HFFc6 (cell line): ENCODE measurements at regions not wholly inside any gene's neighbourhood (a gene's known extent, or its start where the extent isn't known, plus 50 kb on each side); places are given as distances from the start of the nearest gene placed in this dataset.

Source experiments
- DNase-seq: peaks from one replicate; pipeline ENCODE4 v3.0.0-alpha.2; 2018
- H3K27ac Mint-ChIP-seq: 2 replicates; pipeline ENCODE4 v1.8.0; 2020; ENCODE audit warnings: mild to moderate bottlenecking, mixed read lengths
- H3K27me3 Mint-ChIP-seq: 2 replicates; pipeline ENCODE4 v1.8.0; 2021; ENCODE audit warnings: mild to moderate bottlenecking, moderate library complexity, mixed read lengths; ENCODE audit not compliant: insufficient read depth
- H3K36me3 Mint-ChIP-seq: 2 replicates; pipeline ENCODE4 v1.8.0; 2021; ENCODE audit warnings: low read depth, mixed read lengths
- H3K4me1 Mint-ChIP-seq: 2 replicates; pipeline ENCODE4 v1.8.0; 2020; ENCODE audit warnings: low read depth, mixed read lengths
- H3K4me3 Mint-ChIP-seq: 2 replicates; pipeline ENCODE4 v1.8.0; 2020; ENCODE audit warnings: mild to moderate bottlenecking, moderate library complexity, mixed read lengths
- H3K9me3 Mint-ChIP-seq: 2 replicates; pipeline ENCODE4 v1.8.0; 2020; ENCODE audit warnings: mild to moderate bottlenecking, mixed read lengths
- TF ChIP-seq, protein P1 (sequence below): fragments of 200-600 bp; sonication (generic); IDR thresholded peaks from 2 replicates; pipeline ENCODE4 v1.5.0; 2021; ENCODE audit warnings: antibody characterized with exemption, mild to moderate bottlenecking

DNA sequence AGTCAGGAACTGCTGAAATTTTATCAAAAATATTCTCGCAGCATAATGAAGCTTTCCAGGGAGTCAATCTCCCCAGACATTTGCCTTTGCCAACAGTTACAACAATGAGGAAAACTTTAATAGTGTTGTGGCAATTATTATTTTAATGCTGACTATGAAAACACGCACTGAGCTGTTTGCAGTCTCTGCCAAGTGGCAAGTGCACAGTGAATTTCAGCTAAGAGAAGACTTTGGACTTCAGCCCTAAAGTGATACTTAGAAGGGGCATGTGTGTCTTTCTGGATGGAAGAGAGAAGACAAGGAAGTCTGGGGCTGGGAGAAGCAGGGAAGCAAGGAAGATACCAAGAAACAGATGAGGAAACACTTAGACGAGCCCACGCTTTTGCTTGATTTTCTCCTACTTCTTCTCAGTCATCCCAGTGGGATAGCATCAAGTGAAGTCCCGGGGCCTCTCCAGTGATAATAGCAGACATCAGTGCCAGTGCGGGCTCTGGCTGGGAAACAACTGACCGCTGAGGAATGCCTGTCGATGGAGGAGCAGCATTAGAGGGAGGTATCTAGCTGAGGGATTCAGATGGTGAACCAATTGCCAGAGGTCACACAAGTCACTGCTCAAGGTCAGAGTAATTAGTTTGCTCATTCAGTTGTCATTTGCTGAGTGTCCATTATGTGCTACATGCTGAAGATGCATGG lies 196.3 kb downstream of the TTLL7 start:
- DNase-seq, result no peak
- TF ChIP-seq, protein P1, sequence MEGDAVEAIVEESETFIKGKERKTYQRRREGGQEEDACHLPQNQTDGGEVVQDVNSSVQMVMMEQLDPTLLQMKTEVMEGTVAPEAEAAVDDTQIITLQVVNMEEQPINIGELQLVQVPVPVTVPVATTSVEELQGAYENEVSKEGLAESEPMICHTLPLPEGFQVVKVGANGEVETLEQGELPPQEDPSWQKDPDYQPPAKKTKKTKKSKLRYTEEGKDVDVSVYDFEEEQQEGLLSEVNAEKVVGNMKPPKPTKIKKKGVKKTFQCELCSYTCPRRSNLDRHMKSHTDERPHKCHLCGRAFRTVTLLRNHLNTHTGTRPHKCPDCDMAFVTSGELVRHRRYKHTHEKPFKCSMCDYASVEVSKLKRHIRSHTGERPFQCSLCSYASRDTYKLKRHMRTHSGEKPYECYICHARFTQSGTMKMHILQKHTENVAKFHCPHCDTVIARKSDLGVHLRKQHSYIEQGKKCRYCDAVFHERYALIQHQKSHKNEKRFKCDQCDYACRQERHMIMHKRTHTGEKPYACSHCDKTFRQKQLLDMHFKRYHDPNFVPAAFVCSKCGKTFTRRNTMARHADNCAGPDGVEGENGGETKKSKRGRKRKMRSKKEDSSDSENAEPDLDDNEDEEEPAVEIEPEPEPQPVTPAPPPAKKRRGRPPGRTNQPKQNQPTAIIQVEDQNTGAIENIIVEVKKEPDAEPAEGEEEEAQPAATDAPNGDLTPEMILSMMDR, result no peak
- Mint-ChIP-seq H3K9me3 (no peaks in the 10 kb centered on the region), H3K27me3 (no peaks in the 10 kb centered on the region; the same call in 1 of the 2 replicates), H3K36me3 (no peaks in the 10 kb centered on the region), H3K4me3 (no peak overlapping the region), H3K27ac (no peak overlapping the region), H3K4me1 (no peaks in the 10 kb centered on the region)

DNA sequence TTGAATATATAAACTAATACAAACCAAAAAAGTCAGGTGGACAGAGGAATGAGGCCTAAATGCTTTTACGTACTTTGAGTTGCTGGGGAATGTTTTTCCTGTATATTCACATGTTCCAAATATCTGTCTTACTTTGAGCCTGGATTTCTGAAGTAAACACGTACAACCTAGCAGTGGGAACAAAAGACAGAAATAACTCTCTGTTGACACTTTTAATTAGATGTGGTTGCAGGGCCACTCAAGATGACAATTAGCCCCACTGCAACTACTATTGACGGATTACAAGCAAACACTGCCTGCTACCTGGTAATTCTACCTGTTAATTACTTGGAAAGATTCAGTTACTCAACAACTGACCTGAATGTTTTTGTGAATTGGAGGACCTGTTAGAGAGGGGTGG lies 196.9 kb downstream of the TTLL7 start:
- Mint-ChIP-seq H3K4me1 (no peaks in the 10 kb centered on the region), H3K9me3 (no peaks in the 10 kb centered on the region)

DNA sequence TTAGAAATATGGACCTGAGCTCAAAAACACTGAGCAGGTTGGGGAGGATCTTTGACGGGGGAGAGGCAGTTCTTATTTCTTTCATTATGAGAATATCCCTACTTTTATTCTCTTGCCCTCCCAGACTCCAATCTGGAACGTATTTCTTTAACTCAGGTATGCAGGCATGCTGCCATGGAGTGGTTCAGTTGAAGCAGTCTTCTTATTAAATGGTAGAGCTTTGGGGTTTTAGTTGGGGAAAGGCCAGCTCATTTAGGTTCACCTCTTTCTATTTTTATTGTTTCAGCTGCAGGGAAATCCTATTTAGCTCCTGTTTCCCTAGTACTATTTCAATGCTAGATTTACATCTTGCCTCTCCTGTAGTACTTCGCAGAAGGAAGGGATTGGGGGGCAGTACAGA lies 198.9 kb downstream of the TTLL7 start:
- DNase-seq, result no peak
- Mint-ChIP-seq H3K4me3 (no peak overlapping the region), H3K9me3 (no peaks in the 10 kb centered on the region), H3K36me3 (no peaks in the 10 kb centered on the region), H3K27me3 (no peaks in the 10 kb centered on the region; the same call in 1 of the 2 replicates), H3K4me1 (no peaks in the 10 kb centered on the region), H3K27ac (no peak overlapping the region)
- TF ChIP-seq, protein P1, result no peak

More for the DNA sequence above, 196.9 kb downstream of the TTLL7 start:
- Mint-ChIP-seq H3K27me3 (no peaks in the 10 kb centered on the region; the same call in 1 of the 2 replicates), H3K36me3 (no peaks in the 10 kb centered on the region), H3K4me3 (no peak overlapping the region), H3K27ac (no peak overlapping the region)
- TF ChIP-seq, protein P1, result no peak
- no peak for DNase-seq

DNA sequence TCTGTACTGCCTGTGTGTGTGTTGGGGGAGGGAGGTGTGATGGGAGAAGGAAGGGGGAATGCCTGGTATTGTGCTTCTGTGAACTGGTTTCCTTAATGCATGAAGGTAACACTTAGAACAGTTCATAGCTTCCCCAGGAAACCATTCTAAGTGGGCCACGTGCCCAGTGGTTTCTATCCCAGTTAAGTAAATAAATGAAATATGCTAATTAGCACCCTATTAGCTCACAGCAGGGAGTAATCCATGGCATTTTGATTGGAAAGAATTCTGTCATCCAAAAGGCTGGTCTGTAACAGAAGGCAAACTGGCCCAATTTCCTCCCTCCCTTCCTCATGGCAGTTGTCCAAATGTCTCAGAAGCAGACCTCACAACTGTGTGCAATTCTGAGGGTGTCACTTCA lies 199.3 kb downstream of the TTLL7 start:
- no peaks in the 10 kb centered on the region for H3K36me3 Mint-ChIP-seq
- no peaks in the 10 kb centered on the region for H3K4me1 Mint-ChIP-seq
- no peaks in the 10 kb centered on the region for H3K9me3 Mint-ChIP-seq
- no peak for DNase-seq
- TF ChIP-seq, protein P1, result no peak
- H3K27ac Mint-ChIP-seq, result no peak overlapping the region
- H3K4me3 Mint-ChIP-seq, result no peak overlapping the region
- no peaks in the 10 kb centered on the region; the same call in 1 of the 2 replicates for H3K27me3 Mint-ChIP-seq

DNA sequence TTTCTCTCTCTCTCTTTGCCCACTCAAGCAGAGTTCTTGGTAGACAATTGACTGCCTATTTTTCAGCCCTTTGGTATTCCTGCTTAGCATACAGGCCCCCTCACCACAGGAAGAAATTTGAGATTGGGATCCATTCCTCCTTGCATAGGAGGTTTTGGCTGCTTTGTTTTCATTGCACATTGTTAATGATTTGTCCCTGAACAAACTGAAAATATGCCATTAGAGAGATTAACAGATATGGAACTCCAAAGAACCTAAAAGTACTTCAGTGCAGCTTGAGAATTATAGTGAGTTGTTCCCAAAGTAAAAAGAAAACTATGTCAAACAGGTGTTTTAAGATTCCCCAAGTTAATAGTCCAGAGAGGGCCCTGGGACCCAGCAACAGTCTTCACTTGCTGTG lies 200.0 kb downstream of the TTLL7 start:
- Mint-ChIP-seq H3K27me3 (no peaks in the 10 kb centered on the region; the same call in 1 of the 2 replicates), H3K9me3 (no peaks in the 10 kb centered on the region), H3K4me1 (no peaks in the 10 kb centered on the region), H3K27ac (no peak overlapping the region), H3K36me3 (no peaks in the 10 kb centered on the region), H3K4me3 (no peak overlapping the region)
- DNase-seq, result no peak
- TF ChIP-seq, protein P1, result no peak
